Activated T-cell treated with anti-CD3 and anti-CD28 coated beads, Interleukin-2, amount 50 U/mL, for 24 hours (primary cell): ENCODE measurements at regions not wholly inside any gene's neighbourhood (a gene's known extent, or its start where the extent isn't known, plus 50 kb on each side); places are given as distances from the start of the nearest gene placed in this dataset.
"Not testable (repeated sequence)": the region's sequence is repeated elsewhere in the genome, so short reads cannot be mapped to it uniquely, and the experiment has no call there.

ENCODE experiments used
- DNase-seq: peaks from one replicate; pipeline ENCODE4 v3.0.0-alpha.2; 2020
- H3K27ac Mint-ChIP-seq: 2 replicates; pipeline ENCODE4 v1.8.0; 2020; ENCODE audit warnings: mild to moderate bottlenecking, mixed read lengths
- H3K27me3 Mint-ChIP-seq: 2 replicates; pipeline ENCODE4 v1.8.0; 2020; ENCODE audit warnings: mixed read lengths
- H3K36me3 Mint-ChIP-seq: 2 replicates; pipeline ENCODE4 v1.8.0; 2020; ENCODE audit warnings: low read depth, mixed read lengths
- H3K4me1 Mint-ChIP-seq: 2 replicates; pipeline ENCODE4 v1.8.0; 2020; ENCODE audit warnings: low read depth, mixed read lengths
- H3K4me3 Mint-ChIP-seq: 2 replicates; pipeline ENCODE4 v1.8.0; 2020; ENCODE audit warnings: mild to moderate bottlenecking, moderate library complexity, mixed read lengths
- H3K9me3 Mint-ChIP-seq: 2 replicates; pipeline ENCODE4 v1.8.0; 2020; ENCODE audit warnings: mixed read lengths

GRCh38 chr16:47904691-47905090 lies 251.1 kb downstream of the ABCC12 start:
- H3K4me3 Mint-ChIP-seq: no peak overlapping the region
- H3K9me3 Mint-ChIP-seq: peaks cover 5% of the 10 kb centered on the region
- H3K36me3 Mint-ChIP-seq: no peaks in the 10 kb centered on the region
- H3K27ac Mint-ChIP-seq: no peak overlapping the region
- no peaks in the 10 kb centered on the region for H3K4me1 Mint-ChIP-seq
- no peaks in the 10 kb centered on the region for H3K27me3 Mint-ChIP-seq
- no peak for DNase-seq

- H3K4me3 Mint-ChIP-seq: no peak overlapping the region
- H3K4me1 Mint-ChIP-seq: no peaks in the 10 kb centered on the region
- no peak for DNase-seq
- H3K36me3 Mint-ChIP-seq: no peaks in the 10 kb centered on the region
- no peaks in the 10 kb centered on the region for H3K27me3 Mint-ChIP-seq
- peaks cover 5% of the 10 kb centered on the region for H3K9me3 Mint-ChIP-seq
- no peak overlapping the region for H3K27ac Mint-ChIP-seq
Observed at GRCh38 chr16:47903470-47903869, 252.3 kb downstream of the ABCC12 start.

- H3K27ac Mint-ChIP-seq, H3K36me3 Mint-ChIP-seq, H3K9me3 Mint-ChIP-seq, DNase-seq, H3K27me3 Mint-ChIP-seq, H3K4me3 Mint-ChIP-seq, H3K4me1 Mint-ChIP-seq: not testable (repeated sequence)
Observed at GRCh38 chr16:47897105-47897504, 258.7 kb downstream of the ABCC12 start.

GRCh38 chr16:47895146-47895545 lies 260.6 kb downstream of the ABCC12 start:
- Mint-ChIP-seq H3K27me3 (peaks cover 8% of the 10 kb centered on the region), H3K36me3 (no peaks in the 10 kb centered on the region), H3K27ac (no peak overlapping the region), H3K4me3 (no peak overlapping the region), H3K9me3 (peaks cover 3% of the 10 kb centered on the region), H3K4me1 (no peaks in the 10 kb centered on the region)
- DNase-seq: no peak

- Mint-ChIP-seq H3K4me1 (no peaks in the 10 kb centered on the region), H3K27ac (no peak overlapping the region), H3K27me3 (peaks cover 13% of the 10 kb centered on the region), H3K36me3 (no peaks in the 10 kb centered on the region), H3K9me3 (peaks cover 3% of the 10 kb centered on the region), H3K4me3 (no peak overlapping the region)
- no peak for DNase-seq
Observed at GRCh38 chr16:47892999-47893398, 262.8 kb downstream of the ABCC12 start.

- Mint-ChIP-seq H3K4me3 (no peak overlapping the region), H3K9me3 (peaks cover 3% of the 10 kb centered on the region), H3K27ac (no peak overlapping the region), H3K27me3 (peaks cover 25% of the 10 kb centered on the region), H3K36me3 (no peaks in the 10 kb centered on the region), H3K4me1 (no peaks in the 10 kb centered on the region)
- DNase-seq: no peak
Observed at GRCh38 chr16:47888734-47889133, 267.1 kb downstream of the ABCC12 start.

- Mint-ChIP-seq H3K4me1 (no peaks in the 10 kb centered on the region), H3K36me3 (no peaks in the 10 kb centered on the region), H3K27ac (no peak overlapping the region), H3K27me3 (peaks cover 25% of the 10 kb centered on the region), H3K4me3 (no peak overlapping the region), H3K9me3 (peaks cover 3% of the 10 kb centered on the region)
- no peak for DNase-seq
Observed at GRCh38 chr16:47888142-47888541, 267.7 kb downstream of the ABCC12 start.

- peaks cover 3% of the 10 kb centered on the region for H3K9me3 Mint-ChIP-seq
- no peak for DNase-seq
- no peaks in the 10 kb centered on the region for H3K4me1 Mint-ChIP-seq
- no peak overlapping the region for H3K27ac Mint-ChIP-seq
- H3K4me3 Mint-ChIP-seq: no peak overlapping the region
- H3K27me3 Mint-ChIP-seq: peaks cover 25% of the 10 kb centered on the region
- H3K36me3 Mint-ChIP-seq: no peaks in the 10 kb centered on the region
Observed at GRCh38 chr16:47887496-47887895, 268.3 kb downstream of the ABCC12 start.

GRCh38 chr16:47886631-47887415 lies 269.0 kb downstream of the ABCC12 start:
- Mint-ChIP-seq H3K27me3 (peaks cover 25% of the 10 kb centered on the region), H3K27ac (no peak overlapping the region), H3K9me3 (peaks cover 3% of the 10 kb centered on the region), H3K4me3 (no peak overlapping the region), H3K36me3 (no peaks in the 10 kb centered on the region), H3K4me1 (no peaks in the 10 kb centered on the region)
- DNase-seq: no peak

- Mint-ChIP-seq H3K27ac (no peak overlapping the region), H3K9me3 (peaks cover 3% of the 10 kb centered on the region), H3K4me1 (no peaks in the 10 kb centered on the region), H3K4me3 (no peak overlapping the region), H3K27me3 (peaks cover 25% of the 10 kb centered on the region), H3K36me3 (no peaks in the 10 kb centered on the region)
- DNase-seq: no peak
Observed at GRCh38 chr16:47886139-47886538, 269.7 kb downstream of the ABCC12 start.

- Mint-ChIP-seq H3K27ac (no peak overlapping the region), H3K36me3 (no peaks in the 10 kb centered on the region), H3K27me3 (peaks cover 25% of the 10 kb centered on the region), H3K9me3 (no peaks in the 10 kb centered on the region), H3K4me1 (no peaks in the 10 kb centered on the region), H3K4me3 (no peak overlapping the region)
- no peak for DNase-seq
Observed at GRCh38 chr16:47885489-47885888, 270.3 kb downstream of the ABCC12 start.

- peaks cover 25% of the 10 kb centered on the region for H3K27me3 Mint-ChIP-seq
- no peaks in the 10 kb centered on the region for H3K4me1 Mint-ChIP-seq
- no peak overlapping the region for H3K27ac Mint-ChIP-seq
- no peak for DNase-seq
- no peaks in the 10 kb centered on the region for H3K9me3 Mint-ChIP-seq
- no peak overlapping the region for H3K4me3 Mint-ChIP-seq
- H3K36me3 Mint-ChIP-seq: no peaks in the 10 kb centered on the region
Observed at GRCh38 chr16:47884116-47884725, 271.6 kb downstream of the ABCC12 start.

GRCh38 chr16:47881574-47881973 lies 274.2 kb downstream of the ABCC12 start:
- Mint-ChIP-seq H3K27ac (no peak overlapping the region), H3K36me3 (no peaks in the 10 kb centered on the region), H3K4me1 (no peaks in the 10 kb centered on the region), H3K4me3 (no peak overlapping the region), H3K27me3 (peaks cover 9% of the 10 kb centered on the region), H3K9me3 (no peaks in the 10 kb centered on the region)
- DNase-seq: no peak

- Mint-ChIP-seq H3K27ac (no peak overlapping the region), H3K9me3 (no peaks in the 10 kb centered on the region), H3K36me3 (no peaks in the 10 kb centered on the region), H3K4me3 (no peak overlapping the region), H3K27me3 (peaks cover 3% of the 10 kb centered on the region), H3K4me1 (no peaks in the 10 kb centered on the region)
- no peak for DNase-seq
Observed at GRCh38 chr16:47880653-47881052, 275.1 kb downstream of the ABCC12 start.

- no peak for DNase-seq
- H3K27ac Mint-ChIP-seq: no peak overlapping the region
- H3K4me1 Mint-ChIP-seq: no peaks in the 10 kb centered on the region
- no peaks in the 10 kb centered on the region for H3K9me3 Mint-ChIP-seq
- H3K27me3 Mint-ChIP-seq: no peaks in the 10 kb centered on the region
- no peak overlapping the region for H3K4me3 Mint-ChIP-seq
- H3K36me3 Mint-ChIP-seq: no peaks in the 10 kb centered on the region
Observed at GRCh38 chr16:47877166-47877565, 278.6 kb downstream of the ABCC12 start.
